NCI-H1930 (cell line): ENCODE measurements at regions not wholly inside any gene's neighbourhood (a gene's known extent, or its start where the extent isn't known, plus 50 kb on each side); places are given as distances from the start of the nearest gene placed in this dataset.

Experiments used
- DNase-seq, 2 experiments: peaks; one replicate each; lab custom pipeline; 2025; lab: John Stamatoyannopoulos, UW

GRCh38 chr4:11342401-11342800 is 86.3 kb downstream of the HS3ST1 start:
- DNase-seq, result no peak

- DNase-seq, result no peak
Measured at GRCh38 chr4:11341337-11342043, 87.2 kb downstream of the HS3ST1 start.

- DNase-seq, result no peak
Measured at GRCh38 chr4:11338956-11339782, 89.5 kb downstream of the HS3ST1 start.

GRCh38 chr4:11337287-11337686 is 91.4 kb downstream of the HS3ST1 start:
- DNase-seq, result no peak

GRCh38 chr4:11336435-11336834 is 92.3 kb downstream of the HS3ST1 start:
- no peak for DNase-seq

GRCh38 chr4:11334887-11335286 is 93.8 kb downstream of the HS3ST1 start:
- no peak for DNase-seq

- DNase-seq, result no peak
Measured at GRCh38 chr4:11328401-11328800, 100.3 kb downstream of the HS3ST1 start.

- DNase-seq, result no peak
Measured at GRCh38 chr4:11326021-11326420, 102.7 kb downstream of the HS3ST1 start.

- DNase-seq, result no peak
Measured at GRCh38 chr4:11323771-11324170, 104.9 kb downstream of the HS3ST1 start.

GRCh38 chr4:11313157-11313943 is 115.3 kb downstream of the HS3ST1 start:
- no peak for DNase-seq

- DNase-seq, result no peak
Measured at GRCh38 chr4:11312389-11312788, 116.3 kb downstream of the HS3ST1 start.

GRCh38 chr4:11301075-11301660 is 127.5 kb downstream of the HS3ST1 start:
- no peak for DNase-seq

- no peak for DNase-seq
Measured at GRCh38 chr4:11299836-11300235, 128.9 kb downstream of the HS3ST1 start.

- no peak for DNase-seq
Measured at GRCh38 chr4:11299016-11299415, 129.7 kb downstream of the HS3ST1 start.

- DNase-seq, result no peak
Measured at GRCh38 chr4:11298451-11298850, 130.2 kb downstream of the HS3ST1 start.

GRCh38 chr4:11297627-11298026 is 131.1 kb downstream of the HS3ST1 start:
- no peak for DNase-seq

GRCh38 chr4:11297201-11297600 is 131.5 kb downstream of the HS3ST1 start:
- no peak for DNase-seq

- no peak for DNase-seq
Measured at GRCh38 chr4:11293866-11294265, 134.8 kb downstream of the HS3ST1 start.

- DNase-seq, result no peak
Measured at GRCh38 chr4:11287055-11287454, 141.6 kb downstream of the HS3ST1 start.

- DNase-seq, result no peak
Measured at GRCh38 chr4:11286533-11286932, 142.2 kb downstream of the HS3ST1 start.

- DNase-seq, result no peak
Measured at GRCh38 chr4:11281720-11282119, 147.0 kb downstream of the HS3ST1 start.

GRCh38 chr4:11271263-11271662 is 157.4 kb downstream of the HS3ST1 start:
- no peak for DNase-seq
